H9 (cell line): ENCODE measurements at regions not wholly inside any gene's neighbourhood (a gene's known extent, or its start where the extent isn't known, plus 50 kb on each side); places are given as distances from the start of the nearest gene placed in this dataset.
A peak's percentile ranks its signal among the peaks of the same experiment; 100 is the strongest.

Experiments used
- DNase-seq: peaks from one replicate; pipeline ENCODE4 v3.0.0-alpha.2; 2017
- H2AFZ ChIP-seq: one replicate; pipeline ENCODE4 v1.6.1; 2013; ENCODE audit warnings: mild to moderate bottlenecking, low read length, control low read depth, moderate library complexity
- H2AK5ac ChIP-seq: 2 replicates; pipeline ENCODE4 v1.6.1; 2013; ENCODE audit warnings: low read length, control low read depth, mixed read lengths; ENCODE audit not compliant: insufficient read length
- H2BK120ac ChIP-seq: one replicate; pipeline ENCODE4 v1.6.1; 2013; ENCODE audit warnings: low read depth, mild to moderate bottlenecking, low read length, control low read depth, inconsistent platforms; ENCODE audit not compliant: poor library complexity, severe bottlenecking
- H2BK12ac ChIP-seq: 2 replicates; pipeline ENCODE4 v1.6.1; 2013; ENCODE audit warnings: low read length, control low read depth, mixed read lengths, low read depth; ENCODE audit not compliant: insufficient read length
- H2BK15ac ChIP-seq: 2 replicates; pipeline ENCODE4 v1.6.1; 2013; ENCODE audit warnings: low read depth, low read length, control low read depth
- H2BK20ac ChIP-seq: one replicate; pipeline ENCODE4 v1.6.1; 2013; ENCODE audit warnings: low read depth, mild to moderate bottlenecking, low read length, control low read depth, inconsistent platforms; ENCODE audit not compliant: poor library complexity, severe bottlenecking
- H2BK5ac ChIP-seq: 2 replicates; pipeline ENCODE4 v1.6.1; 2013; ENCODE audit warnings: low read length, control low read depth, mixed read lengths; ENCODE audit not compliant: insufficient read length
- H3K14ac ChIP-seq: 2 replicates; pipeline ENCODE4 v1.6.1; 2013; ENCODE audit warnings: low read length, control low read depth; ENCODE audit not compliant: insufficient read depth
- H3K18ac ChIP-seq: 2 replicates; pipeline ENCODE4 v1.6.1; 2013; ENCODE audit warnings: low read depth, mild to moderate bottlenecking, mixed read lengths, low read length, control low read depth; ENCODE audit not compliant: insufficient read length
- H3K23ac ChIP-seq: 2 replicates; pipeline ENCODE4 v1.6.1; 2013; ENCODE audit warnings: low read length, control low read depth, mixed read lengths, low read depth; ENCODE audit not compliant: insufficient read length
- H3K23me2 ChIP-seq: 2 replicates; pipeline ENCODE4 v1.6.1; 2013; ENCODE audit warnings: low read depth, mild to moderate bottlenecking, mixed read lengths, low read length, control low read depth; ENCODE audit not compliant: insufficient read length, poor library complexity, severe bottlenecking
- H3K27ac ChIP-seq: 2 replicates; pipeline ENCODE4 v1.5.1; 2013; ENCODE audit warnings: low read length, control low read depth, mixed read lengths, low read depth; ENCODE audit not compliant: insufficient read length
- H3K27me3 ChIP-seq: 2 replicates; pipeline ENCODE4 v1.6.1; 2013; ENCODE audit warnings: low read length, control low read depth, inconsistent platforms; ENCODE audit not compliant: insufficient read depth
- H3K4ac ChIP-seq: 2 replicates; pipeline ENCODE4 v1.6.1; 2013; ENCODE audit warnings: low read depth, mild to moderate bottlenecking, control low read depth, inconsistent platforms, low read length, moderate library complexity
- H3K4me1 ChIP-seq: 2 replicates; pipeline ENCODE4 v1.6.1; 2013; ENCODE audit warnings: low read length, control low read depth, inconsistent platforms; ENCODE audit not compliant: insufficient read depth
- H3K4me2 ChIP-seq: 2 replicates; pipeline ENCODE4 v1.6.1; 2013; ENCODE audit warnings: low read length, control low read depth, mixed read lengths; ENCODE audit not compliant: insufficient read length, insufficient read depth
- H3K56ac ChIP-seq: 2 replicates; pipeline ENCODE4 v1.6.1; 2013; ENCODE audit warnings: low read depth, mild to moderate bottlenecking, mixed read lengths, low read length, control low read depth; ENCODE audit not compliant: insufficient read length
- H3K79me1 ChIP-seq: 2 replicates; pipeline ENCODE4 v1.6.1; 2013; ENCODE audit warnings: low read depth, mild to moderate bottlenecking, moderate library complexity, low read length, control low read depth, inconsistent platforms; ENCODE audit not compliant: insufficient read depth, poor library complexity, severe bottlenecking
- H3K79me2 ChIP-seq: 2 replicates; pipeline ENCODE4 v1.6.1; 2013; ENCODE audit warnings: low read length, control low read depth, inconsistent platforms; ENCODE audit not compliant: insufficient read depth
- H3K9ac ChIP-seq: 2 replicates; pipeline ENCODE4 v1.6.1; 2013; ENCODE audit warnings: low read length, control low read depth, mixed read lengths; ENCODE audit not compliant: insufficient read length; ENCODE audit errors: extremely low read depth
- H3K9me3 ChIP-seq: one replicate; pipeline ENCODE4 v1.6.1; 2013; ENCODE audit warnings: low read depth, low read length, inconsistent platforms; ENCODE audit not compliant: control insufficient read depth
- H3T11ph ChIP-seq: one replicate; pipeline ENCODE4 v1.6.1; 2013; ENCODE audit warnings: mild to moderate bottlenecking, low read length, control low read depth, inconsistent platforms
- H4K20me1 ChIP-seq: one replicate; pipeline ENCODE4 v1.6.1; 2013; ENCODE audit not compliant: control insufficient read depth, insufficient read length, insufficient read depth
- H4K5ac ChIP-seq: 2 replicates; pipeline ENCODE4 v1.6.1; 2013; ENCODE audit warnings: low read depth, mild to moderate bottlenecking, mixed read lengths, low read length, control low read depth; ENCODE audit not compliant: insufficient read length
- H4K8ac ChIP-seq: replicated peaks from 2 replicates; pipeline ENCODE4 v1.6.1; 2013; ENCODE audit warnings: low read length, control low read depth, mixed read lengths, low read depth; ENCODE audit not compliant: insufficient read length
- H4K91ac ChIP-seq: 2 replicates; pipeline ENCODE4 v1.6.1; 2013; ENCODE audit warnings: low read depth, mild to moderate bottlenecking, moderate library complexity, mixed read lengths, low read length, control low read depth; ENCODE audit not compliant: insufficient read length
- H3K27ac Mint-ChIP-seq, 3 experiments: 2 replicates in 2 of 3; 3 replicates in 1 of 3; pipeline ENCODE4 v1.8.0; 2020 to 2021; ENCODE audit warnings: mixed read lengths in 3 of 3, mild to moderate bottlenecking in 1 of 3, moderate library complexity in 1 of 3
- H3K27me3 Mint-ChIP-seq: 2 replicates; pipeline ENCODE4 v1.8.0; 2021; ENCODE audit warnings: low read depth, mild to moderate bottlenecking, moderate library complexity, mixed read lengths
- H3K36me3 Mint-ChIP-seq, 3 experiments: 2 replicates in 2 of 3; 3 replicates in 1 of 3; pipeline ENCODE4 v1.8.0; 2020 to 2021; ENCODE audit warnings: low read depth in 3 of 3, mixed read lengths in 3 of 3; ENCODE audit not compliant: insufficient read depth in 1 of 3
- H3K4me1 Mint-ChIP-seq, 2 experiments: 2 replicates each; pipeline ENCODE4 v1.8.0; 2020; ENCODE audit warnings: mixed read lengths in 2 of 2
- H3K4me3 Mint-ChIP-seq, 2 experiments: 2 replicates in 1 of 2; 3 replicates in 1 of 2; pipeline ENCODE4 v1.8.0; 2020 to 2021; ENCODE audit warnings: mild to moderate bottlenecking in 2 of 2, mixed read lengths in 2 of 2, moderate library complexity in 1 of 2
- H3K9me3 Mint-ChIP-seq, 2 experiments: 2 replicates in 1 of 2; 3 replicates in 1 of 2; pipeline ENCODE4 v1.8.0; 2020; ENCODE audit warnings: mild to moderate bottlenecking in 2 of 2, mixed read lengths in 2 of 2, moderate library complexity in 1 of 2
- WGBS: extraction: QIAGEN DNeasy Blood & Tissue Kit; methylation state at CpG from one replicate; pipeline ENCODE4 v1.1.7; 2013; ENCODE audit warnings: missing lambda C conversion rate, low lambda C conversion rate, mixed read lengths; ENCODE audit not compliant: insufficient read length; ENCODE audit errors: extremely low coverage; 5-methylcytosine and 5-hydroxymethylcytosine counted together
- TF ChIP-seq, protein P1 (sequence below): fragments of 200-600 bp; sonication (generic); conservative IDR thresholded peaks from 3 replicates; pipeline ENCODE4 v1.8.0; 2021; ENCODE audit warnings: antibody characterized with exemption, mild to moderate bottlenecking

DNA sequence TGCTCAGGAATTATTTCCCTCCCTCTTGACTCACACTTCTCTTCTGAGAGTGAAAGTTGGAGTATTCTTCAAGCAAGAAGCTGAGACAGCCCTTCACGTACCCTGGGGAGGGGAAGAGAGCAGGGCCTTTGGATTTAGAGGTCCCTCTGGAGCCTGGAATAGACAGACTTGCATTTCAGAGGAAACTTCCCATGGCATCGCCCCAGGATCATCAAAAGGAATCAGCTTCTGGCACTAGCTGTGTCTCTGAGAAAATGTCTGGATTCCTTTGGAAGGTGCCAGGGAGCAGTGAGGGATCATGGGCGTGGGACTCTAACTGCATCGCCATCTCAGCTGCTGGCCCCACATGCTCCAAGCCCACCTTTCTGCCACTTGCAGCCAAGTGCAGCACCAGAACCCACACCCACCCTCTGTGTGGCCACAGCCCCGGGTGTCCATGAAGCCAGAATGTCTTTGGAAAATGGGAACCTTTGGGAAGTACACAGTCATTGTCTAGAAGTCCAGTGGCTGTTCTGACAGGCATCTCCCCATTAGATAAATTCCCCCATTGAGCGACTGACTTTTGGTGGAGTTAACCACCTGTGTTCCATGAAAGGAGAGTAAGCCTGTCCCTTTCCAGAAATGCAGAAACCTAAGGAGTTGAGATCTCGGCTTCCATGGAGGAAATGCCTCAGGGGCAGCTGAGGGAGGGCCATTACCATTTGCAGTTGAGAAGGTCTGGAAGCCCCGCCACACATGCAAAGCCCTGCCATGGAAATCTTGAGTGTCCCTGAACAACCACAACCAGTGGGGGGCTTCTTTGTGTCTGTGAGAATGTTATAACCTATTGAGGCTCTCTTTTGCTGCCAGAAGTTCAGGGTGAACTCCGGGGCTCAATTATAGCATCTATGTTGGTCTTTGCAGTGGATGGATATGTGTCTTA, 57.8 kb upstream of the GDF10 start:
- Histone ChIP-seq H3K56ac (no peak overlapping the region), H2BK15ac (no peak overlapping the region), H3K79me2 (no peaks in the 10 kb centered on the region), H2BK5ac (no peak overlapping the region), H2AFZ (no peak overlapping the region), H4K20me1 (peaks cover 2% of the 10 kb centered on the region), H3K9me3 (no peaks in the 10 kb centered on the region), H2BK12ac (no peak overlapping the region), H3K18ac (no peak overlapping the region), H3K79me1 (no peaks in the 10 kb centered on the region), H3K4me2 (no peak overlapping the region), H4K5ac (no peak overlapping the region), H3T11ph (no peak overlapping the region), H3K27ac (no peak overlapping the region), H3K9ac (no peak overlapping the region), H4K91ac (no peak overlapping the region), H4K8ac (no peak overlapping the region), H3K4ac (no peak overlapping the region), H2AK5ac (no peak overlapping the region), H3K4me1 (no peaks in the 10 kb centered on the region), H3K14ac (no peak overlapping the region; the same call in 1 of the 2 replicates), H2BK20ac (no peak overlapping the region), H3K27me3 (no peaks in the 10 kb centered on the region), H3K23ac (no peak overlapping the region), H2BK120ac (no peak overlapping the region), H3K23me2 (no peaks in the 10 kb centered on the region)
- TF ChIP-seq, protein P1, sequence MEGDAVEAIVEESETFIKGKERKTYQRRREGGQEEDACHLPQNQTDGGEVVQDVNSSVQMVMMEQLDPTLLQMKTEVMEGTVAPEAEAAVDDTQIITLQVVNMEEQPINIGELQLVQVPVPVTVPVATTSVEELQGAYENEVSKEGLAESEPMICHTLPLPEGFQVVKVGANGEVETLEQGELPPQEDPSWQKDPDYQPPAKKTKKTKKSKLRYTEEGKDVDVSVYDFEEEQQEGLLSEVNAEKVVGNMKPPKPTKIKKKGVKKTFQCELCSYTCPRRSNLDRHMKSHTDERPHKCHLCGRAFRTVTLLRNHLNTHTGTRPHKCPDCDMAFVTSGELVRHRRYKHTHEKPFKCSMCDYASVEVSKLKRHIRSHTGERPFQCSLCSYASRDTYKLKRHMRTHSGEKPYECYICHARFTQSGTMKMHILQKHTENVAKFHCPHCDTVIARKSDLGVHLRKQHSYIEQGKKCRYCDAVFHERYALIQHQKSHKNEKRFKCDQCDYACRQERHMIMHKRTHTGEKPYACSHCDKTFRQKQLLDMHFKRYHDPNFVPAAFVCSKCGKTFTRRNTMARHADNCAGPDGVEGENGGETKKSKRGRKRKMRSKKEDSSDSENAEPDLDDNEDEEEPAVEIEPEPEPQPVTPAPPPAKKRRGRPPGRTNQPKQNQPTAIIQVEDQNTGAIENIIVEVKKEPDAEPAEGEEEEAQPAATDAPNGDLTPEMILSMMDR, result no peak
- H3K27me3 Mint-ChIP-seq, result peaks cover 2% of the 10 kb centered on the region; the same call in 1 of the 2 replicates
- H3K27ac Mint-ChIP-seq, result no peak overlapping the region
- no CpG with 5 or more reads among the region's 9 CpGs for WGBS
- no peaks in the 10 kb centered on the region for H3K36me3 Mint-ChIP-seq
- H3K4me1 Mint-ChIP-seq, result peaks cover 7 to 13% of the 10 kb centered on the region in 2 experiments
- no peak overlapping the region for H3K4me3 Mint-ChIP-seq
- H3K9me3 Mint-ChIP-seq, result no peaks in the 10 kb centered on the region
- DNase-seq, result peak; percentile 25
